H1 (cell line): ENCODE measurements at regions not wholly inside any gene's neighbourhood (a gene's known extent, or its start where the extent isn't known, plus 50 kb on each side); places are given as distances from the start of the nearest gene placed in this dataset.

ENCODE experiments used
- CTCF ChIA-PET: fragments of 300-600 bp; sonication (Branson Sonifier 250); formaldehyde crosslinking; loops from one replicate; lab custom pipeline; 2021; ENCODE audit not compliant: partially characterized antibody; lab: Charles Lee
- POLR2A ChIA-PET: fragments of 300-600 bp; sonication (Branson Sonifier 250); formaldehyde crosslinking; loops from one replicate; lab custom pipeline; 2021; ENCODE audit warnings: inconsistent platforms; ENCODE audit not compliant: partially characterized antibody; lab: Charles Lee
- DNase-seq, 2 experiments: peaks; one replicate each; pipeline versions ENCODE4 v3.0.0 to v3.0.0-alpha.2; 2010 to 2022; ENCODE audit warnings: low spot score in 2 of 2, low read depth in 1 of 2, mixed read lengths in 1 of 2
- FAIRE-seq: peaks from 2 replicates; lab custom pipeline; 2011; peaks lifted over from hg19 to GRCh38; lab: Jason Lieb, UNC
- H2AFZ ChIP-seq: 2 replicates; pipeline ENCODE4 v1.8.1; 2012; ENCODE audit warnings: low read length, inconsistent platforms
- H2AK5ac ChIP-seq: 2 replicates; pipeline ENCODE4 v1.6.1; 2013; ENCODE audit warnings: low read depth, low read length
- H2BK120ac ChIP-seq: replicated peaks from 2 replicates; pipeline ENCODE3; 2013; ENCODE audit warnings: low read depth, low read length, inconsistent platforms
- H2BK12ac ChIP-seq: 2 replicates; pipeline ENCODE4 v1.6.1; 2013; ENCODE audit warnings: low read depth, low read length
- H2BK15ac ChIP-seq: 2 replicates; pipeline ENCODE4 v1.6.1; 2013; ENCODE audit warnings: low read length
- H2BK20ac ChIP-seq: 2 replicates; pipeline ENCODE4 v1.6.1; 2013; ENCODE audit warnings: low read length
- H2BK5ac ChIP-seq: 2 replicates; pipeline ENCODE4 v1.6.1; 2013; ENCODE audit warnings: low read depth, low read length
- H3K14ac ChIP-seq: 2 replicates; pipeline ENCODE4 v1.6.1; 2013; ENCODE audit warnings: inconsistent platforms; ENCODE audit not compliant: insufficient read length
- H3K18ac ChIP-seq: 2 replicates; pipeline ENCODE4 v1.6.1; 2013; ENCODE audit warnings: low read length; ENCODE audit errors: extremely low read depth
- H3K23ac ChIP-seq: 2 replicates; pipeline ENCODE4 v1.6.1; 2013; ENCODE audit warnings: inconsistent platforms; ENCODE audit not compliant: insufficient read length
- H3K23me2 ChIP-seq: 2 replicates; pipeline ENCODE4 v1.6.1; 2013; ENCODE audit warnings: low read depth, low read length
- H3K27ac ChIP-seq: 2 replicates; pipeline ENCODE4 v1.6.1; 2011; ENCODE audit warnings: low read depth, low read length, inconsistent platforms
- H3K27me3 ChIP-seq, 4 experiments: replicated peaks in 1 of 4; 1 replicate in 1 of 4; 2 replicates in 3 of 4; pipeline versions ENCODE4 v1.6.1 to v1.8.1; 2011 to 2013; ENCODE audit warnings: low read length in 3 of 4, mild to moderate bottlenecking in 3 of 4, inconsistent platforms in 2 of 4, mixed read lengths in 2 of 4, moderate library complexity in 1 of 4; ENCODE audit not compliant: control insufficient read depth in 3 of 4, insufficient read depth in 3 of 4; ENCODE audit errors: extremely low read depth in 1 of 4
- H3K36me3 ChIP-seq, 4 experiments: 2 replicates each; pipeline versions ENCODE4 v1.6.1 to v1.8.1; 2011 to 2013; ENCODE audit warnings: mild to moderate bottlenecking in 4 of 4, low read length in 3 of 4, moderate library complexity in 2 of 4, control low read depth in 1 of 4, inconsistent platforms in 1 of 4; ENCODE audit not compliant: insufficient read depth in 4 of 4, control insufficient read depth in 2 of 4
- H3K4ac ChIP-seq: replicated peaks from 2 replicates; pipeline ENCODE3; 2013; ENCODE audit warnings: low read length, low read depth, mixed read lengths, inconsistent platforms; ENCODE audit not compliant: insufficient read length
- H3K4me1 ChIP-seq, 4 experiments: replicated peaks in 1 of 4; 1 replicate in 1 of 4; 2 replicates in 3 of 4; pipeline versions ENCODE4 v1.6.1 to v1.8.1; 2011 to 2013; ENCODE audit warnings: low read length in 3 of 4, inconsistent platforms in 2 of 4, mixed read lengths in 1 of 4; ENCODE audit not compliant: insufficient read depth in 4 of 4, control insufficient read depth in 3 of 4
- H3K4me2 ChIP-seq, 2 experiments: 2 replicates each; pipeline versions ENCODE4 v1.6.1 to v1.8.1; 2011 to 2013; ENCODE audit warnings: low read depth in 2 of 2, low read length in 2 of 2, control low read depth in 1 of 2, inconsistent platforms in 1 of 2, mild to moderate bottlenecking in 1 of 2; ENCODE audit not compliant: insufficient read depth in 1 of 2
- H3K4me3 ChIP-seq, 4 experiments: fragments of 200-600, 300-600 bp in 1 of 4; sonication (generic), shearing (Covaris generic), sonication (Bioruptor Twin) in 1 of 4; 2 replicates each; pipeline versions ENCODE4 v1.5.1 to v1.8.1; 2011 to 2016; ENCODE audit warnings: low read length in 4 of 4, low read depth in 3 of 4, control low read depth in 2 of 4, inconsistent platforms in 2 of 4, mild to moderate bottlenecking in 2 of 4, mixed read lengths in 1 of 4, moderate library complexity in 1 of 4; ENCODE audit not compliant: insufficient read depth in 2 of 4; ENCODE audit errors: extremely low read depth in 1 of 4
- H3K56ac ChIP-seq: replicated peaks from 2 replicates; pipeline ENCODE3; 2013; ENCODE audit warnings: low read depth, mild to moderate bottlenecking, mixed read lengths, low read length, inconsistent platforms; ENCODE audit not compliant: insufficient read length
- H3K79me1 ChIP-seq: 2 replicates; pipeline ENCODE4 v1.6.1; 2013; ENCODE audit warnings: low read depth, low read length, control low read depth
- H3K79me2 ChIP-seq, 2 experiments: 2 replicates each; pipeline versions ENCODE4 v1.6.1 to v1.8.1; 2012 to 2013; ENCODE audit warnings: low read length in 2 of 2, mild to moderate bottlenecking in 2 of 2, inconsistent platforms in 1 of 2; ENCODE audit not compliant: insufficient read depth in 2 of 2, control insufficient read depth in 1 of 2
- H3K9ac ChIP-seq, 4 experiments: replicated peaks in 1 of 4; 1 replicate in 1 of 4; 2 replicates in 3 of 4; pipeline versions ENCODE4 v1.6.1 to v1.8.1; 2011 to 2013; ENCODE audit warnings: low read depth in 3 of 4, low read length in 3 of 4, control low read depth in 2 of 4, mild to moderate bottlenecking in 2 of 4, moderate library complexity in 2 of 4, inconsistent platforms in 1 of 4; ENCODE audit errors: extremely low read depth in 1 of 4
- H3K9me3 ChIP-seq, 2 experiments: 2 replicates each; pipeline versions ENCODE4 v1.6.1 to v1.8.1; 2012 to 2013; ENCODE audit warnings: mild to moderate bottlenecking in 2 of 2, moderate library complexity in 2 of 2, control low read depth in 1 of 2, inconsistent platforms in 1 of 2, low read depth in 1 of 2, low read length in 1 of 2, mixed read lengths in 1 of 2; ENCODE audit not compliant: insufficient read depth in 2 of 2
- H4K20me1 ChIP-seq, 2 experiments: replicated peaks in 1 of 2; 2 replicates each; pipeline versions ENCODE3 to v1.8.1; 2011 to 2013; ENCODE audit warnings: inconsistent platforms in 2 of 2, low read length in 2 of 2, mild to moderate bottlenecking in 1 of 2; ENCODE audit not compliant: insufficient read depth in 2 of 2, control insufficient read depth in 1 of 2
- H4K5ac ChIP-seq: 2 replicates; pipeline ENCODE4 v1.6.1; 2013; ENCODE audit warnings: low read length, low read depth, mixed read lengths, inconsistent platforms; ENCODE audit not compliant: insufficient read length
- H4K8ac ChIP-seq: 2 replicates; pipeline ENCODE4 v1.8.0; 2013; ENCODE audit warnings: mild to moderate bottlenecking, moderate library complexity, low read length, inconsistent platforms; ENCODE audit not compliant: insufficient read depth; ENCODE audit errors: extremely low read depth
- H4K91ac ChIP-seq: replicated peaks from 2 replicates; pipeline ENCODE3; 2013; ENCODE audit warnings: low read length, mixed read lengths, inconsistent platforms; ENCODE audit not compliant: insufficient read length
- CHD1 ChIP-seq: IDR thresholded peaks from 2 replicates; pipeline ENCODE4 v1.6.1; 2012; ENCODE audit warnings: low read depth, low read length, improper control_type of control experiment
- FOSL1 ChIP-seq: IDR thresholded peaks from 2 replicates; pipeline ENCODE4 v1.6.1; 2011; ENCODE audit warnings: mild to moderate bottlenecking, low read depth, low read length, moderate library complexity; ENCODE audit not compliant: insufficient read depth
- GTF2F1 ChIP-seq: IDR thresholded peaks from 2 replicates; pipeline ENCODE4 v1.6.1; 2012; ENCODE audit warnings: low read depth, low read length, improper control_type of control experiment, borderline replicate concordance
- KDM4A ChIP-seq: IDR thresholded peaks from one replicate; pipeline ENCODE4 v1.7.1; 2012; ENCODE audit warnings: low read depth, mild to moderate bottlenecking, moderate library complexity, low read length, inconsistent platforms; ENCODE audit not compliant: severe bottlenecking
- NANOG ChIP-seq: IDR thresholded peaks from 2 replicates; pipeline ENCODE4 v1.6.1; 2011; ENCODE audit warnings: low read length, low read depth, mild to moderate bottlenecking, inconsistent platforms; ENCODE audit not compliant: insufficient read depth, poor library complexity, severe bottlenecking
- NRF1 ChIP-seq: IDR thresholded peaks from 2 replicates; pipeline ENCODE4 v1.6.1; 2011; ENCODE audit warnings: mild to moderate bottlenecking, low read depth, low read length, improper control_type of control experiment
- RAD21 ChIP-seq, 2 experiments: IDR thresholded peaks in 1 of 2; conservative IDR thresholded peaks in 1 of 2; 2 replicates each; pipeline ENCODE4 v1.6.1; 2011; ENCODE audit warnings: low read depth in 2 of 2, low read length in 2 of 2, improper control_type of control experiment in 1 of 2, inconsistent platforms in 1 of 2, mild to moderate bottlenecking in 1 of 2, moderate library complexity in 1 of 2
- RNF2 ChIP-seq: fragments of 200-900, 300-1000 bp; sonication (generic); IDR thresholded peaks from 2 replicates; pipeline ENCODE4 v1.7.1; 2016; ENCODE audit warnings: borderline replicate concordance, low read depth, mild to moderate bottlenecking, antibody characterized with exemption, low read length; ENCODE audit not compliant: poor library complexity, severe bottlenecking; ENCODE audit errors: missing control alignments
- RXRA ChIP-seq: IDR thresholded peaks from 2 replicates; pipeline ENCODE4 v1.6.1; 2011; ENCODE audit warnings: low read depth, mild to moderate bottlenecking, low read length, moderate library complexity; ENCODE audit not compliant: insufficient read depth
- SP4 ChIP-seq: IDR thresholded peaks from 2 replicates; pipeline ENCODE4 v1.6.1; 2012; ENCODE audit warnings: low read length, inconsistent platforms
- YY1 ChIP-seq: IDR thresholded peaks from 2 replicates; pipeline ENCODE4 v1.6.1; 2011; ENCODE audit warnings: low read depth, mild to moderate bottlenecking, low read length
- WGBS, 2 experiments: shearing (Covaris generic) in 1 of 2; methylation state at CpG; one replicate each; pipeline versions ENCODE4 v1.1.6 to v1.1.7; 2013 to 2015; ENCODE audit warnings: low lambda C conversion rate in 2 of 2, mixed read lengths in 2 of 2, inconsistent platforms in 1 of 2, low coverage in 1 of 2, missing lambda C conversion rate in 1 of 2; ENCODE audit not compliant: insufficient replicate concordance in 2 of 2, insufficient coverage in 1 of 2, insufficient read length in 1 of 2; ENCODE audit errors: extremely low coverage in 1 of 2, missing lambda C conversion rate in 1 of 2; 5-methylcytosine and 5-hydroxymethylcytosine counted together
- TF ChIP-seq, protein P1 (sequence below): IDR thresholded peaks from 2 replicates; pipeline ENCODE4 v1.6.1; 2012; ENCODE audit warnings: inconsistent platforms

- Histone ChIP-seq H2BK15ac (no peak overlapping the region), H3K36me3 (peaks cover 0 to 4% (median 0%) of the 10 kb centered on the region in 4 experiments; a peak in 3 of 8 replicates), H3K4me3 (no peak overlapping the region), H2AK5ac (peak overlapping the region; percentile 45; the same call in 1 of the 2 replicates), H2AFZ (no peak overlapping the region), H3K4me2 (no peak overlapping the region), H3K4me1 (peaks cover 7 to 38% (median 28%) of the 10 kb centered on the region in 4 experiments), H3K56ac (no peak overlapping the region), H2BK120ac (no peak overlapping the region), H3K14ac (no peak overlapping the region), H3K27ac (no peak overlapping the region), H3K9me3 (no peaks in the 10 kb centered on the region), H3K4ac (no peak overlapping the region), H3K79me2 (peaks cover 10 to 96% of the 10 kb centered on the region in 2 experiments), H4K5ac (no peak overlapping the region), H3K79me1 (peaks cover 37% of the 10 kb centered on the region), H4K8ac (no peak overlapping the region), H2BK20ac (no peak overlapping the region), H4K91ac (no peak overlapping the region), H2BK5ac (peak overlapping the region; percentile 2), H3K27me3 (no peaks in the 10 kb centered on the region), H4K20me1 (peaks cover 23 to 32% of the 10 kb centered on the region in 2 experiments), H2BK12ac (no peak overlapping the region), H3K23ac (no peak overlapping the region), H3K18ac (peak overlapping the region; percentile 73; the same call in 1 of the 2 replicates), H3K23me2 (no peaks in the 10 kb centered on the region; the same call in 1 of the 2 replicates), H3K9ac (no peak overlapping the region)
- DNase-seq (no peak), FAIRE-seq (no peak)
- POLR2A ChIA-PET, result interaction anchor here (1.2 kb wide), 1 partner anchor 10 kb away, joined by 4 read pairs; no protein-coding TSS in a partner anchor
- 89% methylated on average over 12 of the region's 13 CpGs; no CpG with 5 or more reads in 1 of the 2 experiments for WGBS, 2 experiments
- CTCF ChIA-PET, result interaction anchor here (0.6 to 1.7 kb wide), 9 partner anchors 10 to 168 kb away, joined by 3 to 6 read pairs (median 3); no protein-coding TSS in a partner anchor
- TF ChIP-seq NANOG (no peak), GTF2F1 (no peak), NRF1 (no peak), RXRA (no peak), SP4 (no peak), YY1 (no peak), CHD1 (no peak), KDM4A (no peak), FOSL1 (no peak), RAD21 (IDR thresholded peaks at IDR 0.05 in 1 of 2, conservative IDR thresholded peaks at IDR 0.05 in 1 of 2; ENCODE audit: low read depth in 2 of 2, low read length in 2 of 2) (no peak), RNF2 (no peak)
- TF ChIP-seq, protein P1, sequence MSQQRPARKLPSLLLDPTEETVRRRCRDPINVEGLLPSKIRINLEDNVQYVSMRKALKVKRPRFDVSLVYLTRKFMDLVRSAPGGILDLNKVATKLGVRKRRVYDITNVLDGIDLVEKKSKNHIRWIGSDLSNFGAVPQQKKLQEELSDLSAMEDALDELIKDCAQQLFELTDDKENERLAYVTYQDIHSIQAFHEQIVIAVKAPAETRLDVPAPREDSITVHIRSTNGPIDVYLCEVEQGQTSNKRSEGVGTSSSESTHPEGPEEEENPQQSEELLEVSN, result no peak
Measured at GRCh38 chr12:124497039-124497438, 70.4 kb downstream of the NCOR2 start.
